Colonic mucosa (tissue), 4 donors: ENCODE measurements at regions not wholly inside any gene's neighbourhood (a gene's known extent, or its start where the extent isn't known, plus 50 kb on each side); places are given as distances from the start of the nearest gene placed in this dataset.

ENCODE experiments used
- DNase-seq: peaks from one replicate; pipeline ENCODE4 v3.0.0-alpha.2; 2020
- H3K27ac ChIP-seq: fragments of 200-600 bp; one replicate; pipeline ENCODE4 v1.8.0; 2021
- H3K27me3 ChIP-seq: fragments of 200-600 bp; one replicate; pipeline ENCODE4 v1.8.0; 2021
- H3K36me3 ChIP-seq: fragments of 200-600 bp; one replicate; pipeline ENCODE4 v1.8.0; 2021
- H3K4me1 ChIP-seq: fragments of 200-600 bp; one replicate; pipeline ENCODE4 v1.8.0; 2021; ENCODE audit warnings: mild to moderate bottlenecking
- H3K4me3 ChIP-seq: fragments of 200-600 bp; one replicate; pipeline ENCODE4 v1.8.0; 2021
- H3K9ac ChIP-seq, 2 donors: one replicate each; pipeline ENCODE4 v1.7.0; 2013; ENCODE audit warnings: control low read depth in 2 of 2, low read depth in 2 of 2, low read length in 2 of 2
- H3K9me3 ChIP-seq: fragments of 200-600 bp; one replicate; pipeline ENCODE4 v1.8.0; 2021
- intact Hi-C: fragments of 100-400 bp; cut with DNase I; formaldehyde crosslinking; loops from one replicate; pipeline ENCODE4 v1.14.1; 2022
- TF ChIP-seq, protein P1 (sequence below): fragments of 200-600 bp; IDR thresholded peaks from one replicate; pipeline ENCODE4 v1.8.0; 2022; ENCODE audit warnings: antibody characterized with exemption, mild to moderate bottlenecking
- donor health status: healthy.
- donor health status: DM: no; HTN: no; CAD: no.
- donor health status: DM: no; HTN: no; CAD: no.

DNA sequence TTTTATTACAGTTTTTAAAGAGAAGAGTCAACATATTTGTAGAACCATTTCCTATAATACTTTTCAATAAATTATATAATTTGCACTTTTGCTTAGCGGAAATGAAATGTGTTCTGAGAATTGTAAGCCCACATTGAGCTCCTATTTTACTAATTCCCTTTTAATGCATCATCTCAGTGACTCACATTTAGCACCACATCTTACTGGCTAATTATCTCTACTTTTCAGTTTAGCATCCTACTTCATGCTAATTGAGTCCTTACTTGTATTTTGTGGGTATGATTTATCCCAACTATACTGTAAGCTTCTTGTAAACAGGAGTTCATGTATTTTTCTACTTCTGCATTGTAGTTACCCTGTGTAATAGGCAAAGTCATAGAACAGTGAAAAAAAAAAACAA lies 67.5 kb downstream of the TMX1 start:
- intact Hi-C loops, result no loop called here
- TF ChIP-seq, protein P1, sequence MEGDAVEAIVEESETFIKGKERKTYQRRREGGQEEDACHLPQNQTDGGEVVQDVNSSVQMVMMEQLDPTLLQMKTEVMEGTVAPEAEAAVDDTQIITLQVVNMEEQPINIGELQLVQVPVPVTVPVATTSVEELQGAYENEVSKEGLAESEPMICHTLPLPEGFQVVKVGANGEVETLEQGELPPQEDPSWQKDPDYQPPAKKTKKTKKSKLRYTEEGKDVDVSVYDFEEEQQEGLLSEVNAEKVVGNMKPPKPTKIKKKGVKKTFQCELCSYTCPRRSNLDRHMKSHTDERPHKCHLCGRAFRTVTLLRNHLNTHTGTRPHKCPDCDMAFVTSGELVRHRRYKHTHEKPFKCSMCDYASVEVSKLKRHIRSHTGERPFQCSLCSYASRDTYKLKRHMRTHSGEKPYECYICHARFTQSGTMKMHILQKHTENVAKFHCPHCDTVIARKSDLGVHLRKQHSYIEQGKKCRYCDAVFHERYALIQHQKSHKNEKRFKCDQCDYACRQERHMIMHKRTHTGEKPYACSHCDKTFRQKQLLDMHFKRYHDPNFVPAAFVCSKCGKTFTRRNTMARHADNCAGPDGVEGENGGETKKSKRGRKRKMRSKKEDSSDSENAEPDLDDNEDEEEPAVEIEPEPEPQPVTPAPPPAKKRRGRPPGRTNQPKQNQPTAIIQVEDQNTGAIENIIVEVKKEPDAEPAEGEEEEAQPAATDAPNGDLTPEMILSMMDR, result no peak
- Histone ChIP-seq H3K4me1 (no peaks in the 10 kb centered on the region), H3K27ac (no peak overlapping the region), H3K9ac (no peak overlapping the region), H3K36me3 (no peaks in the 10 kb centered on the region), H3K9me3 (no peaks in the 10 kb centered on the region), H3K4me3 (no peak overlapping the region), H3K27me3 (no peaks in the 10 kb centered on the region)
- DNase-seq, result no peak

DNA sequence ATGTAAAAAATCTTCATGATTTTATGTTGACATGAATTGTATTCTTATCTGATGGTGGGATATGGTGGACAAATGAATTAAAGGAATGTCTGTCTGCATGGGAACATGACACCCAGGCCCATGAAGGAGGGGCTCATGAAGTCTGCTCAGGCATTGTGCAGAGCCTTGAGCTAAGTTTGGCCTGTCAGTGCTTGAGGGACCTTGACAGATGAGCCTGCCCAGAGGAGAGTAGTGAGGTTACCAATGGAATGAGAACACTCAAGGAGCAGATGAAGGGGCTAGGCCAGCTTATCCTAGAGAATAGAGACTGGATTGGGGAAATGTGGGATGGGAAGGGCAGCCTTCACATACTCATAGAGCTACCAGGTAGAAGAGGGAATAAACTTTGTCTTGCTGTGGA lies 68.8 kb downstream of the TMX1 start:
- H3K27ac ChIP-seq, result no peak overlapping the region
- TF ChIP-seq, protein P1, result no peak
- intact Hi-C loops, result no loop called here

DNA sequence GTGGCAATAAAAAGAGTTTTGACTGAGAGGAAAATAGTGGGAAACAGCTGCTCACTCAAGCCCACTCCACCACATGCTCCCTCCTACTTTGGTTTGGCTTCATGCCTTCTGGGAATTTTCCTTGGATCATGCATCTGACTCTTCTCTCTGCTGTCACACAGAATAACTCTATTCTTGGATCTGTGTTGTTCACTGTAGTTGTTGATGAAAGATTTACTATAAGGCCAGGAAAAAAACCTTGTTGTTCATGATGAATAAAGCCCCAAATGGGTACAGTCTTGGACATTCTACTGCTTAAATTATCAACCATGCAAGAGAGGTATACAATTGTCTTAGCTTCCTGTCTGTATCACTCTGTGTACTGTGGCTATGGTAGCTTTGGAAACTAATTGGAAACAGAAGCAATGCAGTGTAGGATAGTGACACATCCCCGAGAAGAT lies 70.5 kb downstream of the TMX1 start:
- H3K36me3 ChIP-seq, result no peaks in the 10 kb centered on the region
- H3K9me3 ChIP-seq, result no peaks in the 10 kb centered on the region
- no peaks in the 10 kb centered on the region for H3K27me3 ChIP-seq
- H3K9ac ChIP-seq, result no peak overlapping the region
- DNase-seq, result peak; percentile 23
- TF ChIP-seq, protein P1, result no peak
- H3K4me3 ChIP-seq, result no peak overlapping the region
- intact Hi-C loops, result no loop called here
- no peaks in the 10 kb centered on the region for H3K4me1 ChIP-seq
- no peak overlapping the region for H3K27ac ChIP-seq

More for the DNA sequence above, 68.8 kb downstream of the TMX1 start:
- Histone ChIP-seq H3K4me3 (no peak overlapping the region), H3K36me3 (no peaks in the 10 kb centered on the region), H3K9me3 (no peaks in the 10 kb centered on the region), H3K27me3 (no peaks in the 10 kb centered on the region), H3K9ac (no peak overlapping the region), H3K4me1 (no peaks in the 10 kb centered on the region)
- DNase-seq, result no peak

DNA sequence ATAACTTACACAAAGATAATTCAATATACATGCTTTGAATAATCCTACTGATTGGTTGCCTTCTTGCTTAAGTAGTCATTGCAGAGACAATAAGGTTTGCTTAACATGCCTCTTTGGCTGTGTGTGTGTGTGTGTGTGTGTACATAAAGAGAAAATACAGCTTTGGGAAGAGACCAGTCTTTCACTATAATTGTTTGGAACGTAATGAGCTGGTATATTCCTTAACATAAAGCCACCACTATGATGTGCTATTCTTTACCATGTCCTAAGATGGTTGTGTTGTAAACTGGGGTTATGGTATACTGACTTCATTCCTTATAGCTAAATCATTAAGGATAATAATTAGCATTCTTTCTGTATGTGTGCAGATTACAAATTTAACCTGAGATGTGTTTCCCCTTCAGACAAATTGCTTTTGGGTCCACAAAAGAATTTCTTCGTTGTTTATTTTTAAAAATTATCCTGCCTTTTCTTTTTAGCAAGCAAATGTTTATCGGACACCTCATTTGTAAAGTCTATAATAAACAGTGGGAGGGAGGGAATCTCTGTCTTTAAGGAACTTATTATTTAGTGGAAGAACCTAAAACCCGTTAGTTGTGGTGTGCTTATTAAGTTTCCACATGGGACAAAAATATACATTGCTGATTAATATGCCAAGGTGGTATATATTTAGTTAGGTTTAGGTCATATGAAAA lies 74.4 kb downstream of the TMX1 start:
- no peaks in the 10 kb centered on the region for H3K27me3 ChIP-seq
- TF ChIP-seq, protein P1, result no peak
- H3K27ac ChIP-seq, result no peak overlapping the region
- no peaks in the 10 kb centered on the region for H3K4me1 ChIP-seq
- intact Hi-C loops, result no loop called here
- H3K36me3 ChIP-seq, result no peaks in the 10 kb centered on the region
- no peaks in the 10 kb centered on the region for H3K9me3 ChIP-seq
- DNase-seq, result no peak
- no peak overlapping the region for H3K9ac ChIP-seq
- H3K4me3 ChIP-seq, result no peak overlapping the region

DNA sequence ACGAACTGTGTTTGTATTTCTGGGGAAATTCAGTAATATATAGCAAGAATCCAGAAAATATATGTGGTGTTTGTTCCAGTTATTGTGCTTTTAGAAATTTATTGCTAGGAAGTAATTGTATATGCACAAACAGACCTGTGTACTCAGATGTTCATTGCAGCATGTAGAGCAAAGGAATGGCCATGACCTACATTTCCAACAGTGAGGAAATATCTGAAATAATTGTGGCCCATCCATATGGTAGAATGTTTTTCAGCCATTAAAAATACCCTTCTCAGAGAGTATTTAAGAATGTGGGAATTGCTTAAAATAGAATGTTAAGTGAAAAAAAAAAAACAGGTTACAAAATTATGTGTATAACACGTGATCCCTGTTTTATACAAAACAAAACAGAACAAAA lies 77.3 kb downstream of the TMX1 start:
- TF ChIP-seq, protein P1, result no peak
- no peaks in the 10 kb centered on the region for H3K4me1 ChIP-seq
- no peak overlapping the region for H3K4me3 ChIP-seq
- no peaks in the 10 kb centered on the region for H3K36me3 ChIP-seq
- H3K27ac ChIP-seq, result no peak overlapping the region
- intact Hi-C loops, result no loop called here
- no peak for DNase-seq
- no peaks in the 10 kb centered on the region for H3K9me3 ChIP-seq
- H3K9ac ChIP-seq, result no peak overlapping the region
- H3K27me3 ChIP-seq, result no peaks in the 10 kb centered on the region
